IPS-18a (cell line): ENCODE measurements at regions not wholly inside any gene's neighbourhood (a gene's known extent, or its start where the extent isn't known, plus 50 kb on each side); places are given as distances from the start of the nearest gene placed in this dataset.
"Not testable (repeated sequence)": the region's sequence is repeated elsewhere in the genome, so short reads cannot be mapped to it uniquely, and the experiment has no call there.

ENCODE experiments used
- H3K27ac ChIP-seq: one replicate; pipeline ENCODE4 v1.5.1; 2013; ENCODE audit warnings: low read length
- H3K27me3 ChIP-seq: one replicate; pipeline ENCODE4 v1.6.1; 2013; ENCODE audit warnings: mild to moderate bottlenecking, low read length; ENCODE audit not compliant: control insufficient read depth, insufficient read depth
- H3K36me3 ChIP-seq: one replicate; pipeline ENCODE4 v1.6.1; 2013; ENCODE audit warnings: low read depth, low read length; ENCODE audit not compliant: control insufficient read depth
- H3K4me1 ChIP-seq: one replicate; pipeline ENCODE4 v1.6.1; 2013; ENCODE audit warnings: low read depth, low read length; ENCODE audit not compliant: control insufficient read depth
- H3K4me3 ChIP-seq: one replicate; pipeline ENCODE4 v1.5.1; 2013; ENCODE audit warnings: low read length
- H3K9ac ChIP-seq: one replicate; pipeline ENCODE4 v1.6.1; 2013; ENCODE audit warnings: mild to moderate bottlenecking, low read length, moderate library complexity
- H3K9me3 ChIP-seq: one replicate; pipeline ENCODE4 v1.6.1; 2013; ENCODE audit warnings: low read depth, low read length; ENCODE audit not compliant: control insufficient read depth

GRCh38 chr1:38489844-38490270, 369.7 kb downstream of the RRAGC start:
- Histone ChIP-seq H3K27me3 (no peaks in the 10 kb centered on the region), H3K27ac (no peak overlapping the region), H3K9me3 (no peaks in the 10 kb centered on the region), H3K4me1 (peaks cover 25% of the 10 kb centered on the region), H3K9ac (no peak overlapping the region), H3K4me3 (no peak overlapping the region), H3K36me3 (no peaks in the 10 kb centered on the region)

- no peak overlapping the region for H3K4me3 ChIP-seq
- H3K36me3 ChIP-seq: no peaks in the 10 kb centered on the region
- H3K27me3 ChIP-seq: no peaks in the 10 kb centered on the region
Observed at GRCh38 chr1:38488162-38488898, 371.2 kb downstream of the RRAGC start.

GRCh38 chr1:38487396-38487795, 372.2 kb downstream of the RRAGC start:
- Histone ChIP-seq H3K9me3 (no peaks in the 10 kb centered on the region), H3K27ac (no peak overlapping the region), H3K9ac (no peak overlapping the region), H3K4me1 (peaks cover 33% of the 10 kb centered on the region), H3K27me3 (no peaks in the 10 kb centered on the region), H3K36me3 (no peaks in the 10 kb centered on the region), H3K4me3 (no peak overlapping the region)

More at GRCh38 chr1:38488162-38488898, 371.2 kb downstream of the RRAGC start:
- Histone ChIP-seq H3K4me1 (peaks cover 33% of the 10 kb centered on the region), H3K27ac (no peak overlapping the region), H3K9ac (no peak overlapping the region), H3K9me3 (no peaks in the 10 kb centered on the region)

- no peaks in the 10 kb centered on the region for H3K9me3 ChIP-seq
- peaks cover 33% of the 10 kb centered on the region for H3K4me1 ChIP-seq
- no peaks in the 10 kb centered on the region for H3K36me3 ChIP-seq
- no peak overlapping the region for H3K9ac ChIP-seq
- no peak overlapping the region for H3K27ac ChIP-seq
- no peak overlapping the region for H3K4me3 ChIP-seq
- no peaks in the 10 kb centered on the region for H3K27me3 ChIP-seq
Observed at GRCh38 chr1:38486085-38486484, 373.5 kb downstream of the RRAGC start.

GRCh38 chr1:38481871-38482826, 377.4 kb downstream of the RRAGC start:
- Histone ChIP-seq H3K9me3 (peaks cover 4% of the 10 kb centered on the region), H3K36me3 (no peaks in the 10 kb centered on the region), H3K27ac (no peak overlapping the region), H3K4me3 (no peak overlapping the region), H3K9ac (no peak overlapping the region), H3K4me1 (peaks cover 24% of the 10 kb centered on the region), H3K27me3 (peaks cover 12% of the 10 kb centered on the region)

GRCh38 chr1:38479662-38480061, 379.9 kb downstream of the RRAGC start:
- H3K4me3 ChIP-seq, H3K36me3 ChIP-seq, H3K27ac ChIP-seq, H3K9me3 ChIP-seq, H3K9ac ChIP-seq: not testable (repeated sequence)
- Histone ChIP-seq H3K27me3 (peaks cover 21% of the 10 kb centered on the region), H3K4me1 (peaks cover 31% of the 10 kb centered on the region)

GRCh38 chr1:38477811-38478210, 381.8 kb downstream of the RRAGC start:
- H3K4me3 ChIP-seq: no peak overlapping the region
- H3K9me3 ChIP-seq: peaks cover 4% of the 10 kb centered on the region
- H3K4me1 ChIP-seq: peaks cover 28% of the 10 kb centered on the region

GRCh38 chr1:38476850-38477178, 382.8 kb downstream of the RRAGC start:
- Histone ChIP-seq H3K4me1 (peaks cover 28% of the 10 kb centered on the region), H3K9me3 (peaks cover 4% of the 10 kb centered on the region), H3K27me3 (peaks cover 41% of the 10 kb centered on the region), H3K27ac (no peak overlapping the region), H3K9ac (no peak overlapping the region), H3K36me3 (no peaks in the 10 kb centered on the region), H3K4me3 (peak overlapping the region; percentile 49)

More at GRCh38 chr1:38477811-38478210, 381.8 kb downstream of the RRAGC start:
- Histone ChIP-seq H3K9ac (no peak overlapping the region), H3K36me3 (no peaks in the 10 kb centered on the region), H3K27me3 (peaks cover 40% of the 10 kb centered on the region), H3K27ac (no peak overlapping the region)

GRCh38 chr1:38476111-38476849, 383.3 kb downstream of the RRAGC start:
- peak overlapping the region; percentile 25 for H3K9ac ChIP-seq
- peak overlapping the region; percentile 49 for H3K4me3 ChIP-seq
- peaks cover 41% of the 10 kb centered on the region for H3K27me3 ChIP-seq
- H3K27ac ChIP-seq: no peak overlapping the region
- H3K4me1 ChIP-seq: peaks cover 28% of the 10 kb centered on the region
- peaks cover 4% of the 10 kb centered on the region for H3K9me3 ChIP-seq
- H3K36me3 ChIP-seq: no peaks in the 10 kb centered on the region

GRCh38 chr1:38475624-38476005, 384.0 kb downstream of the RRAGC start:
- peak overlapping the region; percentile 25 for H3K9ac ChIP-seq
- H3K27ac ChIP-seq: no peak overlapping the region
- H3K4me1 ChIP-seq: peaks cover 28% of the 10 kb centered on the region
- peaks cover 4% of the 10 kb centered on the region for H3K9me3 ChIP-seq
- H3K4me3 ChIP-seq: peak overlapping the region; percentile 49
- H3K27me3 ChIP-seq: peaks cover 41% of the 10 kb centered on the region
- no peaks in the 10 kb centered on the region for H3K36me3 ChIP-seq
